IMR-90 (cell line): ENCODE measurements at regions not wholly inside any gene's neighbourhood (a gene's known extent, or its start where the extent isn't known, plus 50 kb on each side); places are given as distances from the start of the nearest gene placed in this dataset.

Experiments used
- ATAC-seq: fragments of 200-7000 bp; cut with Tn5 transposase; 2 replicates; pipeline ENCODE4 v1.9.1; 2020; ENCODE audit warnings: low read depth, mild to moderate bottlenecking, moderate library complexity
- BruUV-seq: library from RNA; stranded (reverse); fragments of 400-500 nt; replicated peaks from 2 replicates; lab custom pipeline; 2021; lab: Mats Ljungman, UMichigan
- CTCF ChIA-PET: fragments of 300-600 bp; formaldehyde crosslinking; extraction: SDS; loops from one replicate; lab custom pipeline; 2021; ENCODE audit warnings: antibody characterized with exemption; lab: Yijun Ruan, JAX
- POLR2A ChIA-PET: fragments of 300-600 bp; sonication (Branson Sonifier 250); formaldehyde crosslinking; loops from one replicate; lab custom pipeline; 2022; ENCODE audit warnings: antibody characterized with exemption; ENCODE audit not compliant: unreplicated experiment; lab: Charles Lee
- DNase-seq: peaks from one replicate; pipeline ENCODE4 v3.0.0; 2013
- H2AFZ ChIP-seq: replicated peaks from 2 replicates; pipeline ENCODE3; 2013; ENCODE audit warnings: low read length, mild to moderate bottlenecking; ENCODE audit not compliant: poor library complexity
- H2AK5ac ChIP-seq: 2 replicates; pipeline ENCODE4 v1.6.1; 2013; ENCODE audit warnings: low read depth, low read length, inconsistent platforms
- H2AK9ac ChIP-seq: replicated peaks from 2 replicates; pipeline ENCODE3; 2013; ENCODE audit warnings: mild to moderate bottlenecking, low read depth, low read length, moderate library complexity; ENCODE audit not compliant: poor library complexity
- H2BK120ac ChIP-seq: 2 replicates; pipeline ENCODE4 v1.6.1; 2013; ENCODE audit warnings: low read depth, low read length, inconsistent platforms
- H2BK15ac ChIP-seq: 3 replicates; pipeline ENCODE4 v1.6.1; 2013; ENCODE audit warnings: low read depth, low read length, inconsistent platforms
- H2BK20ac ChIP-seq: 2 replicates; pipeline ENCODE4 v1.6.1; 2013; ENCODE audit warnings: low read depth, mild to moderate bottlenecking, inconsistent platforms, low read length, moderate library complexity
- H2BK5ac ChIP-seq: 2 replicates; pipeline ENCODE4 v1.6.1; 2013; ENCODE audit warnings: mild to moderate bottlenecking, low read depth, low read length, inconsistent platforms; ENCODE audit not compliant: poor library complexity, severe bottlenecking
- H3K14ac ChIP-seq: replicated peaks from 2 replicates; pipeline ENCODE4 v1.6.1; 2013; ENCODE audit warnings: low read depth, low read length, inconsistent platforms
- H3K18ac ChIP-seq: 2 replicates; pipeline ENCODE4 v1.6.1; 2013; ENCODE audit warnings: low read depth, low read length, control low read depth
- H3K23ac ChIP-seq: 2 replicates; pipeline ENCODE4 v1.6.1; 2013; ENCODE audit warnings: low read depth, low read length, inconsistent platforms
- H3K27ac ChIP-seq: 2 replicates; pipeline ENCODE4 v1.5.1; 2013; ENCODE audit warnings: mild to moderate bottlenecking, control low read depth, low read length; ENCODE audit not compliant: insufficient read depth
- H3K27me3 ChIP-seq: 2 replicates; pipeline ENCODE4 v1.6.1; 2013; ENCODE audit warnings: low read length; ENCODE audit not compliant: control insufficient read depth, insufficient read depth
- H3K36me3 ChIP-seq: 2 replicates; pipeline ENCODE4 v1.6.1; 2013; ENCODE audit warnings: low read length, mixed read lengths; ENCODE audit not compliant: control insufficient read depth, insufficient read depth
- H3K4ac ChIP-seq: 2 replicates; pipeline ENCODE4 v1.6.1; 2013; ENCODE audit warnings: low read depth, low read length, inconsistent platforms
- H3K4me1 ChIP-seq: 2 replicates; pipeline ENCODE4 v1.6.1; 2013; ENCODE audit warnings: low read length, mixed read lengths; ENCODE audit not compliant: control insufficient read depth, insufficient read depth
- H3K4me2 ChIP-seq: 2 replicates; pipeline ENCODE4 v1.6.1; 2013; ENCODE audit warnings: low read depth, mild to moderate bottlenecking, control low read depth, low read length, moderate library complexity
- H3K4me3 ChIP-seq: 2 replicates; pipeline ENCODE4 v1.5.1; 2013; ENCODE audit warnings: low read depth, mild to moderate bottlenecking, control low read depth, low read length, moderate library complexity; ENCODE audit not compliant: insufficient read depth
- H3K56ac ChIP-seq: 2 replicates; pipeline ENCODE4 v1.6.1; 2013; ENCODE audit warnings: low read length, inconsistent platforms; ENCODE audit not compliant: insufficient read depth; ENCODE audit errors: extremely low read depth
- H3K79me1 ChIP-seq, 2 experiments: 2 replicates each; pipeline ENCODE4 v1.6.1; 2013; ENCODE audit warnings: low read length in 2 of 2, inconsistent platforms in 1 of 2, low read depth in 1 of 2
- H3K9ac ChIP-seq: 2 replicates; pipeline ENCODE4 v1.6.1; 2013; ENCODE audit warnings: low read depth, low read length, control low read depth
- H3K9me1 ChIP-seq: 2 replicates; pipeline ENCODE4 v1.6.1; 2013; ENCODE audit warnings: low read length, inconsistent platforms; ENCODE audit not compliant: insufficient read depth
- H3K9me3 ChIP-seq: 2 replicates; pipeline ENCODE4 v1.6.1; 2013; ENCODE audit warnings: low read length; ENCODE audit not compliant: control insufficient read depth, insufficient read depth
- H4K20me1 ChIP-seq: 2 replicates; pipeline ENCODE4 v1.6.1; 2013; ENCODE audit warnings: low read length, inconsistent platforms; ENCODE audit not compliant: insufficient read depth
- H4K5ac ChIP-seq: 2 replicates; pipeline ENCODE4 v1.6.1; 2013; ENCODE audit warnings: mild to moderate bottlenecking, low read depth, low read length, control low read depth
- H4K8ac ChIP-seq, 2 experiments: 2 replicates each; pipeline ENCODE4 v1.6.1; 2013; ENCODE audit warnings: low read depth in 2 of 2, low read length in 2 of 2, control low read depth in 1 of 2, inconsistent platforms in 1 of 2
- H4K91ac ChIP-seq: 2 replicates; pipeline ENCODE4 v1.6.1; 2013; ENCODE audit warnings: low read depth, low read length, inconsistent platforms; ENCODE audit not compliant: insufficient read depth
- RAD21 ChIP-seq: IDR thresholded peaks from 2 replicates; pipeline ENCODE4 v1.6.1; 2012; ENCODE audit warnings: low read length, improper control_type of control experiment
- RFX5 ChIP-seq: IDR thresholded peaks from 2 replicates; pipeline ENCODE4 v1.8.0; 2012; ENCODE audit warnings: low read depth, mild to moderate bottlenecking, low read length, moderate library complexity
- WGBS, 2 experiments: methylation state at CpG; one replicate each; pipeline versions ENCODE4 v1.1.5 to v1.1.7; 2013; ENCODE audit warnings: missing lambda C conversion rate in 2 of 2; ENCODE audit not compliant: insufficient read length in 1 of 2; ENCODE audit errors: extremely low coverage in 2 of 2; 5-methylcytosine and 5-hydroxymethylcytosine counted together
- dilution Hi-C: fragments of 300-500 bp; cut with HindIII; formaldehyde crosslinking; loops from one replicate; pipeline ENCODE4 v1.14.3; 2018; ENCODE audit warnings: low sequenced_read_pairs; ENCODE audit not compliant: unreplicated experiment
- in situ Hi-C: fragments of 300-500 bp; cut with MboI; formaldehyde crosslinking; loops from 3 replicates; pipeline ENCODE4 v1.14.3; 2019; ENCODE audit warnings: low sequenced_read_pairs, inconsistent platforms, mixed read lengths
- intact Hi-C: fragments of 100-400 bp; cut with micrococcal nuclease; formaldehyde crosslinking; loops from 2 replicates; pipeline ENCODE4 v1.10.0; 2022
- TF ChIP-seq, protein P1 (sequence below): conservative IDR thresholded peaks from 2 replicates; pipeline ENCODE4 v1.5.1; 2012; ENCODE audit warnings: mild to moderate bottlenecking, low read depth, low read length, improper control_type of control experiment

DNA sequence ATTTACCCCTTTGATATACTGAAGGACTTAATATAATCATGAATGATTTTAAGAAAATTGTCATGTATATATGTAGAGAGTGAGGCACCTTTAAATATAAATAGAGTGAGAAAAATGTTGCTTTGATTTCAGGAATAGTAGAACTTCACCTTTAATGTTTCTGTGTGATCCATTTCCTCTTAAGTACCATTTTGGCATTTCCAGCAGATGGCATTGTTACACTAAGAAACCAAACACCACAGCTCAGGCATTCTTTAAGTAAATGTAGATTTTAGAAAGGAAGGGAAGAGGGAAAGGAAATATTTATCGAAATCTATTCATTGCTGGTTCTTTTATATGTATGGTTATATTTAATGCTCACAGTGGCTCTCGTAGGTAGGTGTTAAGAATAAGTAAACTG, 556.7 kb upstream of the FBXO33 start:
- POLR2A ChIA-PET: no interaction called here
- no peak for DNase-seq

More for the DNA sequence above, 556.7 kb upstream of the FBXO33 start:
- Histone ChIP-seq H2BK20ac (no peak overlapping the region), H3K4me1 (no peaks in the 10 kb centered on the region), H3K4ac (no peak overlapping the region), H3K14ac (no peak overlapping the region), H4K5ac (no peak overlapping the region), H3K4me3 (no peak overlapping the region), H3K4me2 (no peak overlapping the region), H2BK15ac (no peak overlapping the region), H3K79me1 (no peaks in the 10 kb centered on the region), H3K9ac (no peak overlapping the region), H2AK9ac (no peak overlapping the region), H2BK120ac (no peak overlapping the region), H2AK5ac (no peak overlapping the region), H3K9me3 (peaks cover 4% of the 10 kb centered on the region), H3K27ac (no peak overlapping the region), H3K18ac (no peak overlapping the region), H3K9me1 (no peaks in the 10 kb centered on the region), H4K20me1 (no peaks in the 10 kb centered on the region), H2BK5ac (no peak overlapping the region), H3K36me3 (no peaks in the 10 kb centered on the region), H4K91ac (no peak overlapping the region), H3K27me3 (no peaks in the 10 kb centered on the region), H3K23ac (no peak overlapping the region), H2AFZ (no peak overlapping the region), H3K56ac (no peak overlapping the region), H4K8ac (no peak overlapping the region)
- no TSS peak for BruUV-seq
- CTCF ChIA-PET: no interaction called here
- intact Hi-C loops (no loop called here), dilution Hi-C loops (no loop called here), in situ Hi-C loops (no loop called here)
- no peak for ATAC-seq
- TF ChIP-seq, protein P1, sequence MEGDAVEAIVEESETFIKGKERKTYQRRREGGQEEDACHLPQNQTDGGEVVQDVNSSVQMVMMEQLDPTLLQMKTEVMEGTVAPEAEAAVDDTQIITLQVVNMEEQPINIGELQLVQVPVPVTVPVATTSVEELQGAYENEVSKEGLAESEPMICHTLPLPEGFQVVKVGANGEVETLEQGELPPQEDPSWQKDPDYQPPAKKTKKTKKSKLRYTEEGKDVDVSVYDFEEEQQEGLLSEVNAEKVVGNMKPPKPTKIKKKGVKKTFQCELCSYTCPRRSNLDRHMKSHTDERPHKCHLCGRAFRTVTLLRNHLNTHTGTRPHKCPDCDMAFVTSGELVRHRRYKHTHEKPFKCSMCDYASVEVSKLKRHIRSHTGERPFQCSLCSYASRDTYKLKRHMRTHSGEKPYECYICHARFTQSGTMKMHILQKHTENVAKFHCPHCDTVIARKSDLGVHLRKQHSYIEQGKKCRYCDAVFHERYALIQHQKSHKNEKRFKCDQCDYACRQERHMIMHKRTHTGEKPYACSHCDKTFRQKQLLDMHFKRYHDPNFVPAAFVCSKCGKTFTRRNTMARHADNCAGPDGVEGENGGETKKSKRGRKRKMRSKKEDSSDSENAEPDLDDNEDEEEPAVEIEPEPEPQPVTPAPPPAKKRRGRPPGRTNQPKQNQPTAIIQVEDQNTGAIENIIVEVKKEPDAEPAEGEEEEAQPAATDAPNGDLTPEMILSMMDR: 0 out of 2 replicates have a peak, but pooled peaks have one; percentile 8
- TF ChIP-seq RAD21 (0 out of 2 replicates have a peak, but pooled peaks have one; percentile 11), RFX5 (no peak)
- no CpG with 5 or more reads among the region's 2 CpGs for WGBS, 2 experiments
